ENCODE measurements at regions not wholly inside any gene's neighbourhood (a gene's known extent, or its start where the extent isn't known, plus 50 kb on each side); places are given as distances from the start of the nearest gene placed in this dataset.
A peak's percentile ranks its signal among the peaks of the same experiment; 100 is the strongest.

- Histone ChIP-seq H3K4me3 (ENCODE audit: low read depth, low read length) (no peak overlapping the region), H3K27me3 (no peaks in the 10 kb centered on the region), H3K4me1 (peaks cover 3% of the 10 kb centered on the region; the same call in 1 of the 2 replicates), H3K36me3 (no peaks in the 10 kb centered on the region), H3K9me3 (no peaks in the 10 kb centered on the region)
- no peak for TF ChIP-seq CTCF (IDR thresholded peaks at IDR 0.05; ENCODE audit: low read depth, low read length)
- DNase-seq: no peak
Observed at GRCh38 chr2:117512307-117512706, 302.2 kb upstream of the DDX18 start.

GRCh38 chr2:117514371-117514770, 300.1 kb upstream of the DDX18 start:
- TF ChIP-seq CTCF (IDR thresholded peaks at IDR 0.05; ENCODE audit: low read depth, low read length): no peak
- Histone ChIP-seq H3K4me1 (peaks cover 3% of the 10 kb centered on the region; the same call in 1 of the 2 replicates), H3K36me3 (no peaks in the 10 kb centered on the region), H3K9me3 (no peaks in the 10 kb centered on the region), H3K4me3 (ENCODE audit: low read depth, low read length) (no peak overlapping the region), H3K27me3 (no peaks in the 10 kb centered on the region)
- DNase-seq: no peak

- Histone ChIP-seq H3K36me3 (no peaks in the 10 kb centered on the region), H3K4me1 (peaks cover 11% of the 10 kb centered on the region), H3K4me3 (ENCODE audit: low read depth, low read length) (no peak overlapping the region), H3K9me3 (no peaks in the 10 kb centered on the region), H3K27me3 (no peaks in the 10 kb centered on the region)
- no peak for TF ChIP-seq CTCF (IDR thresholded peaks at IDR 0.05; ENCODE audit: low read depth, low read length)
- no peak for DNase-seq
Observed at GRCh38 chr2:117519238-117519637, 295.3 kb upstream of the DDX18 start.

GRCh38 chr2:117519721-117520120, 294.8 kb upstream of the DDX18 start:
- no peak for DNase-seq
- no peak for TF ChIP-seq CTCF (IDR thresholded peaks at IDR 0.05; ENCODE audit: low read depth, low read length)
- H3K27me3 ChIP-seq: no peaks in the 10 kb centered on the region
- H3K36me3 ChIP-seq: no peaks in the 10 kb centered on the region
- no peaks in the 10 kb centered on the region for H3K9me3 ChIP-seq
- no peak overlapping the region for H3K4me3 ChIP-seq (ENCODE audit: low read depth, low read length)
- peaks cover 8% of the 10 kb centered on the region; the same call in 1 of the 2 replicates for H3K4me1 ChIP-seq

GRCh38 chr2:117523267-117523666, 291.2 kb upstream of the DDX18 start:
- H3K4me3 ChIP-seq (ENCODE audit: low read depth, low read length): no peak overlapping the region
- peaks cover 8% of the 10 kb centered on the region; the same call in 1 of the 2 replicates for H3K4me1 ChIP-seq
- H3K9me3 ChIP-seq: no peaks in the 10 kb centered on the region
- TF ChIP-seq CTCF (IDR thresholded peaks at IDR 0.05; ENCODE audit: low read depth, low read length): no peak
- DNase-seq: peak; percentile 75
- H3K36me3 ChIP-seq: no peaks in the 10 kb centered on the region
- no peaks in the 10 kb centered on the region for H3K27me3 ChIP-seq

- H3K4me3 ChIP-seq (ENCODE audit: low read depth, low read length): no peak overlapping the region
- no peak for TF ChIP-seq CTCF (IDR thresholded peaks at IDR 0.05; ENCODE audit: low read depth, low read length)
- DNase-seq: no peak
- no peaks in the 10 kb centered on the region for H3K27me3 ChIP-seq
- no peaks in the 10 kb centered on the region for H3K36me3 ChIP-seq
- H3K9me3 ChIP-seq: no peaks in the 10 kb centered on the region
- H3K4me1 ChIP-seq: peaks cover 8% of the 10 kb centered on the region; the same call in 1 of the 2 replicates
Observed at GRCh38 chr2:117523711-117524238, 290.7 kb upstream of the DDX18 start.
